Panc1 (cell line): ENCODE measurements at regions not wholly inside any gene's neighbourhood (a gene's known extent, or its start where the extent isn't known, plus 50 kb on each side); places are given as distances from the start of the nearest gene placed in this dataset.

ENCODE experiments used
- ATAC-seq: fragments of 200-7000 bp; cut with Tn5 transposase; 2 replicates; pipeline ENCODE4 v1.9.1; 2020; ENCODE audit warnings: mild to moderate bottlenecking, moderate library complexity
- BruUV-seq: library from RNA; stranded (reverse); fragments of 400-500 nt; replicated peaks from 2 replicates; lab custom pipeline; 2021; lab: Mats Ljungman, UMichigan
- CTCF ChIA-PET: fragments of 300-600 bp; sonication (Branson Sonifier 250); formaldehyde crosslinking; loops from one replicate; lab custom pipeline; 2022; ENCODE audit warnings: antibody characterized with exemption; lab: Charles Lee
- POLR2A ChIA-PET: fragments of 300-600 bp; sonication (Branson Sonifier 250); formaldehyde crosslinking; loops from one replicate; lab custom pipeline; 2022; ENCODE audit warnings: antibody characterized with exemption; lab: Charles Lee
- DNase-seq: peaks from one replicate; pipeline ENCODE4 v3.0.0-alpha.2; 2010; ENCODE audit warnings: low read depth, low spot score
- H3K27ac ChIP-seq: 2 replicates; pipeline ENCODE4 v1.5.1; 2011; ENCODE audit warnings: mild to moderate bottlenecking, low read length, inconsistent platforms
- H3K27me3 ChIP-seq: fragments of 200-500 bp; sonication (Bioruptor generic); 2 replicates; pipeline ENCODE4 v1.6.0; 2014; ENCODE audit warnings: low read length, inconsistent platforms; ENCODE audit not compliant: control insufficient read depth, insufficient read depth
- H3K36me3 ChIP-seq: fragments of 200-500 bp; sonication (Bioruptor generic); 2 replicates; pipeline ENCODE4 v1.5.1; 2014; ENCODE audit warnings: inconsistent platforms, mild to moderate bottlenecking, low read length, moderate library complexity; ENCODE audit not compliant: control insufficient read depth, insufficient read depth
- H3K4me1 ChIP-seq: 2 replicates; pipeline ENCODE4 v1.5.1; 2011; ENCODE audit warnings: inconsistent platforms, mild to moderate bottlenecking, low read length, moderate library complexity; ENCODE audit not compliant: control insufficient read depth, insufficient read depth
- H3K4me3 ChIP-seq, 2 experiments: 2 replicates each; pipeline ENCODE4 v1.5.1; 2011 to 2012; ENCODE audit warnings: low read depth in 2 of 2, low read length in 2 of 2, mild to moderate bottlenecking in 2 of 2, inconsistent platforms in 1 of 2, moderate library complexity in 1 of 2
- H3K9me3 ChIP-seq: fragments of 200-500 bp; sonication (Bioruptor generic); 2 replicates; pipeline ENCODE4 v1.5.1; 2014; ENCODE audit warnings: low read depth, mild to moderate bottlenecking, inconsistent platforms, low read length, moderate library complexity; ENCODE audit not compliant: control insufficient read depth, insufficient read depth
- POLR2AphosphoS5 ChIP-seq: IDR thresholded peaks from 2 replicates; pipeline ENCODE4 v1.6.1; 2012; ENCODE audit warnings: mild to moderate bottlenecking, low read depth, low read length, moderate library complexity
- SIN3A ChIP-seq: IDR thresholded peaks from 2 replicates; pipeline ENCODE4 v1.6.1; 2012; ENCODE audit warnings: low read depth, mild to moderate bottlenecking, low read length, moderate library complexity, borderline replicate concordance; ENCODE audit not compliant: insufficient read depth
- TCF7L2 ChIP-seq: IDR thresholded peaks from 2 replicates; pipeline ENCODE4 v1.6.1; 2011; ENCODE audit warnings: mild to moderate bottlenecking, low read depth, low read length, inconsistent platforms
- in situ Hi-C: cut with HindIII; loops from 2 replicates; pipeline ENCODE4 v1.10.0; 2016; ENCODE audit warnings: low sequenced_read_pairs, low pct_unique_long_range_greater_than_20kb
- intact Hi-C: fragments of 100-400 bp; cut with micrococcal nuclease; formaldehyde crosslinking; loops from one replicate; pipeline ENCODE4 v1.10.0; 2022; ENCODE audit not compliant: unreplicated experiment
- TF ChIP-seq, protein P1 (sequence below): fragments of 450-650 bp; IDR thresholded peaks from 2 replicates; pipeline ENCODE4 v1.5.1; 2017; ENCODE audit warnings: mild to moderate bottlenecking
- TF ChIP-seq, protein P2 (sequence below), 2 experiments: IDR thresholded peaks; 2 replicates each; pipeline ENCODE4 v1.6.1; 2011 to 2012; ENCODE audit warnings: low read depth in 2 of 2, control low read depth in 1 of 2, low read length in 1 of 2, mild to moderate bottlenecking in 1 of 2, moderate library complexity in 1 of 2; ENCODE audit not compliant: insufficient read depth in 1 of 2

DNA sequence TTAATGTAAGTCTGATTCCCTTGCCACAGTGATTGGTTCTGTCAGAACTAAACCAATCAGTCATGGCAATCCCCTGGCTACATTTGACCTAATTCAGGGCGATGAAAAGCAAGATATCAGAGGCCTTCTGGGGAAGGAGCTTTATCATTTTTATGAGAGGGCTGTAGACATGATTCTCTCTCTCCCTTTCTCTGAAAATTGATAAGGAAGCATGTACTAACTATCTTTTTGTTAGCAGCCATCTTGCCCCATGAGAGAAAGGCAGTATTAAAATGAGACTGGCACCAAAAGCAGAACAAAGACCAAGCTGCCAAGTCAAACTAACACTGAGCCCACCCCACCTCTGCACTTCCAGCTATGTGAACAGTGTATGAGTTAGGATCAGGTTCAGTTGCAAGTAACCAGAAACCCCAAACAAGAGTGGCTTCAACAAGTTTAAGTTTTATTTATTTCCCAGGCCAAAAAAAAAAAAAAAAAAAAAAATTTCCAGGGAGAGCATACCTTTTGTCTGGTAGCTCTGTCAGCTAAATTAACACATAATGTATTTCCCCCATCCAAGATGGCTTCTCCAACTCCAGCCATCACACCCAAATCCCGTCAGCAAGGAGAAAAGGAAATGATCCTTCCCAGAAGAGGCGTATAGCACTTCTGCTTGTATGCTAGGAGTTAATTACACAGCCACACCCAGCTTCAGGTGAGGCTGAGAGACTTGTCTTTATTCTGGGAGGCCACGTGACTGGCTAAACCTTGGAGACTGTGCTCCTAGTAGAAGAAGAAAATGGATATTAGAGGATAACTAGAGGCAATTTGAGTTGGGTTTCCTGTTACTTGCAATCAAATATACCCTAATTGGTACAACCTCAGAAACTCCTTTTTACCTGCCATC lies 105.8 kb upstream of the RALGPS2 start:
- Histone ChIP-seq H3K36me3 (no peaks in the 10 kb centered on the region), H3K27me3 (no peaks in the 10 kb centered on the region), H3K4me3 (no peak overlapping the region), H3K9me3 (no peaks in the 10 kb centered on the region), H3K27ac (no peak overlapping the region), H3K4me1 (no peaks in the 10 kb centered on the region)
- in situ Hi-C loops (no loop called here), intact Hi-C loops (no loop called here)
- BruUV-seq: no TSS peak
- no peak for ATAC-seq
- CTCF ChIA-PET: no interaction called here
- TF ChIP-seq, protein P1, sequence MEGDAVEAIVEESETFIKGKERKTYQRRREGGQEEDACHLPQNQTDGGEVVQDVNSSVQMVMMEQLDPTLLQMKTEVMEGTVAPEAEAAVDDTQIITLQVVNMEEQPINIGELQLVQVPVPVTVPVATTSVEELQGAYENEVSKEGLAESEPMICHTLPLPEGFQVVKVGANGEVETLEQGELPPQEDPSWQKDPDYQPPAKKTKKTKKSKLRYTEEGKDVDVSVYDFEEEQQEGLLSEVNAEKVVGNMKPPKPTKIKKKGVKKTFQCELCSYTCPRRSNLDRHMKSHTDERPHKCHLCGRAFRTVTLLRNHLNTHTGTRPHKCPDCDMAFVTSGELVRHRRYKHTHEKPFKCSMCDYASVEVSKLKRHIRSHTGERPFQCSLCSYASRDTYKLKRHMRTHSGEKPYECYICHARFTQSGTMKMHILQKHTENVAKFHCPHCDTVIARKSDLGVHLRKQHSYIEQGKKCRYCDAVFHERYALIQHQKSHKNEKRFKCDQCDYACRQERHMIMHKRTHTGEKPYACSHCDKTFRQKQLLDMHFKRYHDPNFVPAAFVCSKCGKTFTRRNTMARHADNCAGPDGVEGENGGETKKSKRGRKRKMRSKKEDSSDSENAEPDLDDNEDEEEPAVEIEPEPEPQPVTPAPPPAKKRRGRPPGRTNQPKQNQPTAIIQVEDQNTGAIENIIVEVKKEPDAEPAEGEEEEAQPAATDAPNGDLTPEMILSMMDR: no peak
- TF ChIP-seq, protein P2, sequence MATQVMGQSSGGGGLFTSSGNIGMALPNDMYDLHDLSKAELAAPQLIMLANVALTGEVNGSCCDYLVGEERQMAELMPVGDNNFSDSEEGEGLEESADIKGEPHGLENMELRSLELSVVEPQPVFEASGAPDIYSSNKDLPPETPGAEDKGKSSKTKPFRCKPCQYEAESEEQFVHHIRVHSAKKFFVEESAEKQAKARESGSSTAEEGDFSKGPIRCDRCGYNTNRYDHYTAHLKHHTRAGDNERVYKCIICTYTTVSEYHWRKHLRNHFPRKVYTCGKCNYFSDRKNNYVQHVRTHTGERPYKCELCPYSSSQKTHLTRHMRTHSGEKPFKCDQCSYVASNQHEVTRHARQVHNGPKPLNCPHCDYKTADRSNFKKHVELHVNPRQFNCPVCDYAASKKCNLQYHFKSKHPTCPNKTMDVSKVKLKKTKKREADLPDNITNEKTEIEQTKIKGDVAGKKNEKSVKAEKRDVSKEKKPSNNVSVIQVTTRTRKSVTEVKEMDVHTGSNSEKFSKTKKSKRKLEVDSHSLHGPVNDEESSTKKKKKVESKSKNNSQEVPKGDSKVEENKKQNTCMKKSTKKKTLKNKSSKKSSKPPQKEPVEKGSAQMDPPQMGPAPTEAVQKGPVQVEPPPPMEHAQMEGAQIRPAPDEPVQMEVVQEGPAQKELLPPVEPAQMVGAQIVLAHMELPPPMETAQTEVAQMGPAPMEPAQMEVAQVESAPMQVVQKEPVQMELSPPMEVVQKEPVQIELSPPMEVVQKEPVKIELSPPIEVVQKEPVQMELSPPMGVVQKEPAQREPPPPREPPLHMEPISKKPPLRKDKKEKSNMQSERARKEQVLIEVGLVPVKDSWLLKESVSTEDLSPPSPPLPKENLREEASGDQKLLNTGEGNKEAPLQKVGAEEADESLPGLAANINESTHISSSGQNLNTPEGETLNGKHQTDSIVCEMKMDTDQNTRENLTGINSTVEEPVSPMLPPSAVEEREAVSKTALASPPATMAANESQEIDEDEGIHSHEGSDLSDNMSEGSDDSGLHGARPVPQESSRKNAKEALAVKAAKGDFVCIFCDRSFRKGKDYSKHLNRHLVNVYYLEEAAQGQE (IDR thresholded peaks at IDR 0.05; ENCODE audit: insufficient read depth in 1 of 2, low read depth in 2 of 2, low read length in 1 of 2): no peak
- no peak for TF ChIP-seq TCF7L2
- POLR2A ChIA-PET: no interaction called here
- no peak for DNase-seq

- no TSS peak for BruUV-seq
- intact Hi-C loops: no loop called here
- in situ Hi-C loops: no loop called here
- ATAC-seq: no peak
- ChIA-PET CTCF (no interaction called here), POLR2A (no interaction called here)
- Histone ChIP-seq H3K9me3 (no peaks in the 10 kb centered on the region), H3K27ac (no peak overlapping the region), H3K4me1 (no peaks in the 10 kb centered on the region), H3K36me3 (no peaks in the 10 kb centered on the region), H3K4me3 (no peak overlapping the region), H3K27me3 (no peaks in the 10 kb centered on the region)
- DNase-seq: no peak
- TF ChIP-seq TCF7L2 (no peak), POLR2AphosphoS5 (no peak), SIN3A (no peak)
- TF ChIP-seq, protein P1: no peak
- TF ChIP-seq, protein P2 (IDR thresholded peaks at IDR 0.05; ENCODE audit: insufficient read depth in 1 of 2, low read depth in 2 of 2, low read length in 1 of 2): no peak
These were observed 104.2 kb upstream of the RALGPS2 start for GRCh38 chr1:178620584-178621475.
